Activated CD8-positive, alpha-beta T cell treated with anti-CD3 and anti-CD28 coated beads for 36 hours (primary cell): ENCODE measurements at regions not wholly inside any gene's neighbourhood (a gene's known extent, or its start where the extent isn't known, plus 50 kb on each side); places are given as distances from the start of the nearest gene placed in this dataset.

ENCODE experiments used
- ATAC-seq: fragments of 200-7000 bp; cut with Tn5 transposase; one replicate; pipeline ENCODE4 v1.10.0; 2021; ENCODE audit warnings: mild to moderate bottlenecking, moderate library complexity
- CTCF ChIA-PET: fragments of 350-600 bp; sonication (Branson Sonifier 250); formaldehyde crosslinking; loops from one replicate; lab custom pipeline; 2021; ENCODE audit warnings: antibody characterized with exemption; lab: Charles Lee
- POLR2A ChIA-PET: fragments of 350-600 bp; sonication (Branson Sonifier 250); formaldehyde crosslinking; loops from one replicate; lab custom pipeline; 2021; ENCODE audit warnings: antibody characterized with exemption; lab: Charles Lee
- DNase-seq: peaks from one replicate; pipeline ENCODE4 v3.0.0-alpha.2; 2020
- H3K27ac Mint-ChIP-seq: one replicate; pipeline ENCODE4 v1.8.0; 2021; ENCODE audit warnings: mild to moderate bottlenecking, mixed read lengths
- H3K27me3 Mint-ChIP-seq: one replicate; pipeline ENCODE4 v1.8.0; 2021; ENCODE audit warnings: mixed read lengths
- H3K36me3 Mint-ChIP-seq: one replicate; pipeline ENCODE4 v1.8.0; 2021; ENCODE audit warnings: low read depth, mixed read lengths
- H3K4me1 Mint-ChIP-seq: one replicate; pipeline ENCODE4 v1.8.0; 2021; ENCODE audit warnings: low read depth, mixed read lengths
- H3K4me3 Mint-ChIP-seq: one replicate; pipeline ENCODE4 v1.8.0; 2021; ENCODE audit warnings: mild to moderate bottlenecking, moderate library complexity, mixed read lengths
- H3K9me3 Mint-ChIP-seq: one replicate; pipeline ENCODE4 v1.8.0; 2021; ENCODE audit warnings: mixed read lengths
- intact Hi-C: fragments of 100-400 bp; cut with micrococcal nuclease; formaldehyde crosslinking; loops from one replicate; pipeline ENCODE4 v1.10.0; 2022
- TF ChIP-seq, protein P1 (sequence below): fragments of 200-600 bp; IDR thresholded peaks from one replicate; pipeline ENCODE4 v1.8.0; 2022; ENCODE audit warnings: antibody characterized with exemption, mild to moderate bottlenecking

DNA sequence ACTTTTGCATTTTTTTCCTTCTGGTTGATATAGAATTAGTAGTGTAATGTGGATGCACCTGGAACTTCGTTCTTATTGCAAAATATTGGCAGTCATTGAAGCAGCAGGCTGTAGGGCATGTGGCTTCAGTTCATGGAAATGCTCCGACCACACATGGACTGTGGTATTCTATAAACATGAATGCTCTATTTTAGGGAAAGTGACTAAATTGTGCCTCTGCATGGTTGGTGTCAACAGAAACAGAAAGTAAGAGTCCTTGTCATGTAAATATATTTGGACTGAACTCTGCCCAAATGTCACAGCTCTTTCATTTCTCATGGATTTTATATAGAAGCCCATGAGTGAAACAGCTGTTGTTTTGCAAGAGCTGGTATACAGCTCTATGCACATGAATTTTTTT, 917.0 kb downstream of the LRFN5 start:
- H3K27ac Mint-ChIP-seq: no peak overlapping the region
- CTCF ChIA-PET: interaction anchor here (1.3 kb wide), 1 partner anchor 14 kb away, joined by 3 read pairs; no protein-coding TSS in a partner anchor
- intact Hi-C loops: no loop called here

GRCh38 chr14:42517806-42518500, 911.3 kb downstream of the LRFN5 start:
- no peaks in the 10 kb centered on the region for H3K36me3 Mint-ChIP-seq
- H3K4me1 Mint-ChIP-seq: no peaks in the 10 kb centered on the region
- TF ChIP-seq, protein P1, sequence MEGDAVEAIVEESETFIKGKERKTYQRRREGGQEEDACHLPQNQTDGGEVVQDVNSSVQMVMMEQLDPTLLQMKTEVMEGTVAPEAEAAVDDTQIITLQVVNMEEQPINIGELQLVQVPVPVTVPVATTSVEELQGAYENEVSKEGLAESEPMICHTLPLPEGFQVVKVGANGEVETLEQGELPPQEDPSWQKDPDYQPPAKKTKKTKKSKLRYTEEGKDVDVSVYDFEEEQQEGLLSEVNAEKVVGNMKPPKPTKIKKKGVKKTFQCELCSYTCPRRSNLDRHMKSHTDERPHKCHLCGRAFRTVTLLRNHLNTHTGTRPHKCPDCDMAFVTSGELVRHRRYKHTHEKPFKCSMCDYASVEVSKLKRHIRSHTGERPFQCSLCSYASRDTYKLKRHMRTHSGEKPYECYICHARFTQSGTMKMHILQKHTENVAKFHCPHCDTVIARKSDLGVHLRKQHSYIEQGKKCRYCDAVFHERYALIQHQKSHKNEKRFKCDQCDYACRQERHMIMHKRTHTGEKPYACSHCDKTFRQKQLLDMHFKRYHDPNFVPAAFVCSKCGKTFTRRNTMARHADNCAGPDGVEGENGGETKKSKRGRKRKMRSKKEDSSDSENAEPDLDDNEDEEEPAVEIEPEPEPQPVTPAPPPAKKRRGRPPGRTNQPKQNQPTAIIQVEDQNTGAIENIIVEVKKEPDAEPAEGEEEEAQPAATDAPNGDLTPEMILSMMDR: no peak
- no peak overlapping the region for H3K4me3 Mint-ChIP-seq
- ATAC-seq (no peak), DNase-seq (no peak)
- no peaks in the 10 kb centered on the region for H3K27me3 Mint-ChIP-seq
- ChIA-PET POLR2A (no interaction called here), CTCF (interaction anchor here (0.7 kb wide), 1 partner anchor 15 kb away, joined by 3 read pairs; no protein-coding TSS in a partner anchor)
- intact Hi-C loops: no loop called here
- peaks cover 2% of the 10 kb centered on the region for H3K9me3 Mint-ChIP-seq
- no peak overlapping the region for H3K27ac Mint-ChIP-seq

More for the DNA sequence above, 917.0 kb downstream of the LRFN5 start:
- POLR2A ChIA-PET: no interaction called here
- no peaks in the 10 kb centered on the region for H3K4me1 Mint-ChIP-seq
- no peaks in the 10 kb centered on the region for H3K27me3 Mint-ChIP-seq
- TF ChIP-seq, protein P1: no peak
- ATAC-seq (no peak), DNase-seq (no peak)
- H3K36me3 Mint-ChIP-seq: no peaks in the 10 kb centered on the region
- no peaks in the 10 kb centered on the region for H3K9me3 Mint-ChIP-seq
- no peak overlapping the region for H3K4me3 Mint-ChIP-seq

DNA sequence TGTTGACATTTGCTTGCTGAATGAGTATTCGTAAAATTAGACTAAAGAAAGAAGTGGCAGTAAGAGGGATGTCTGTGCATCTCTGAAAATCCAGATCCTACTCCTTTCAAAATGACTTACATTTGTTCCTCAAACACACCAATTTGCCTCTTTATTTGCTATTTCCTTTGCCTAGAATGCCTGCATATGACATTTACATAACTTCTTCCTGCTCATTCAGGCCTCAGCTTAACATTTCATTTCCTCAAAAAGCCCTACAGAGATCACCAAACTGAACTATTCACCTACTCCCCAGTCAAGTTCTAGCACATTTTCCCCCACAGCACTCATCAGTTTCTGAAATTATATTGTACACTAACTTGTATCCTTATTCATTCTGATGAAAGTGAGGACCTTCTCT, 907.2 kb downstream of the LRFN5 start:
- DNase-seq (no peak), ATAC-seq (no peak)
- peaks cover 10% of the 10 kb centered on the region for H3K9me3 Mint-ChIP-seq
- H3K36me3 Mint-ChIP-seq: no peaks in the 10 kb centered on the region
- intact Hi-C loops: no loop called here
- ChIA-PET POLR2A (no interaction called here), CTCF (no interaction called here)
- TF ChIP-seq, protein P1: no peak
- H3K27me3 Mint-ChIP-seq: no peaks in the 10 kb centered on the region
- H3K4me3 Mint-ChIP-seq: no peak overlapping the region
- no peak overlapping the region for H3K27ac Mint-ChIP-seq
- no peaks in the 10 kb centered on the region for H3K4me1 Mint-ChIP-seq

DNA sequence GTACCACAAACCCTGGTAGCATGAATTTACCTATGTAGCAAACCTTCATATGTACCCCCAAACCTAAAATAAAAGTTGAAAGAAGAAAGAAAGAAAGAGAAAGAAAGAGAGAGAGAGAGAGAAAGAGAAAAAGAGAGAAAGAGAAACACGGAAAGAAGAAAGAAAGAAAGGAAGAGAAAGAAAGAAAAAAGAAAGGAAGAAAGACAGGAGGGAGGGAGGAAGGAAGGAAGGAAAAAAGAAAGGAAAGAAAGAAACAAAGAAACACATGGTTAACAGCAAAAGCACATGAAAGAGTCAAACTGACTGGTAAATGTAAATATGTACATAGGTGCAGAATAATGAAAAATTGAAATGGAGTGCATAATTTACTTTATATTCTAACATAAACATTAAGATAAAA, 903.4 kb downstream of the LRFN5 start:
- no peak for ATAC-seq
- ChIA-PET CTCF (interaction anchor here (0.6 kb wide), 1 partner anchor 14 kb away, joined by 3 read pairs; no protein-coding TSS in a partner anchor), POLR2A (no interaction called here)
- H3K9me3 Mint-ChIP-seq: peaks cover 13% of the 10 kb centered on the region
- intact Hi-C loops: no loop called here
- TF ChIP-seq, protein P1: no peak
- no peak overlapping the region for H3K27ac Mint-ChIP-seq
- no peak for DNase-seq
- H3K4me3 Mint-ChIP-seq: no peak overlapping the region
- no peaks in the 10 kb centered on the region for H3K36me3 Mint-ChIP-seq
- no peaks in the 10 kb centered on the region for H3K4me1 Mint-ChIP-seq
- H3K27me3 Mint-ChIP-seq: no peaks in the 10 kb centered on the region

DNA sequence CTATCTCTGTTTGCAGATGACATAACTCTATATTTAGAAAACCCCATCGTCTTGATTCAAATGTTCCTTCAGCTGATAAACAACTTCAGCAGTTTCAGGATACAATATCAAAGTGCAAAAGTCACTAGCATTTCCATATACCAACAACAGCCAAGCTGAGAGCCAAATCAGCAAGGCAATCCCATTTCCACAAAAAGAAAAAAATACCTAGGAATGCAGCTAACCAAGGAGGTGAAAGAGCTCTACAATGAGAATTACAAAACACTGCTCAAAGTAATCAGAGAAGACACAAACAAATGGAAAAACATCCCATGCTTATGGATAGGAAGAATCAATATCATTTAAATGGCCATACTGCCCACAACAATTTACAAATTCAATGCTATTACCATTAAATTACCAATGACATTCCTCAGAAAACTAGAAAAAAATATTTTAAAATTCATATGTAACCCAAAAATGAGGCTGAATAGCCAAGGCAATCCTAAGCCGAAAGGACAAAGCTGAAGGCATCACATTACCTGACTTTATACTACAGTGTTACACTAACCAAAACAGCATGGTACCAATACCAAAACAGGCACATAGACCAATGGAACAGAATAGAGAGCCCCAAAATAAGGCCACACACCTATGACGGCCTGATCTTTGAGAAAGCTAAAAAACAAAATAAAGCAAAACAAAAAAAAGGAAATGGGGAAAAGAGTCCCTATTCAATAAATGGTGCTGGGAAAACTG, 901.7 kb downstream of the LRFN5 start:
- POLR2A ChIA-PET: no interaction called here
- DNase-seq: no peak
- Mint-ChIP-seq H3K9me3 (peaks cover 11% of the 10 kb centered on the region), H3K27me3 (no peaks in the 10 kb centered on the region), H3K4me1 (no peaks in the 10 kb centered on the region), H3K36me3 (no peaks in the 10 kb centered on the region), H3K4me3 (no peak overlapping the region), H3K27ac (no peak overlapping the region)
- no peak for ATAC-seq
- TF ChIP-seq, protein P1: no peak
- intact Hi-C loops: no loop called here
- CTCF ChIA-PET: no interaction called here
